SU-DHL-6 (cell line): ENCODE measurements at regions not wholly inside any gene's neighbourhood (a gene's known extent, or its start where the extent isn't known, plus 50 kb on each side); places are given as distances from the start of the nearest gene placed in this dataset.

Experiments used
- H2AFZ ChIP-seq: fragments of 200-600 bp; sonication (generic); 2 replicates; pipeline ENCODE4 v1.6.1; 2014; ENCODE audit warnings: low read depth, mild to moderate bottlenecking, moderate library complexity, mixed read lengths, antibody characterized with exemption, low read length; ENCODE audit not compliant: severe bottlenecking
- H3F3A ChIP-seq: fragments of 200-600 bp; shearing (Covaris generic); 2 replicates; pipeline ENCODE4 v1.6.0; 2016; ENCODE audit warnings: antibody characterized with exemption, mild to moderate bottlenecking; ENCODE audit not compliant: insufficient read depth
- H3K27ac ChIP-seq: fragments of 200-600 bp; sonication (generic); 2 replicates; pipeline ENCODE4 v1.5.1; 2016; ENCODE audit warnings: low read depth, mild to moderate bottlenecking, low read length, moderate library complexity, mixed read lengths
- H3K27me3 ChIP-seq: fragments of 200-600 bp; sonication (generic), shearing (Covaris generic); 2 replicates; pipeline ENCODE4 v1.6.0; 2014; ENCODE audit warnings: mild to moderate bottlenecking, low read length
- H3K36me3 ChIP-seq: fragments of 200-600 bp; sonication (generic); 2 replicates; pipeline ENCODE4 v1.6.1; 2014; ENCODE audit warnings: mild to moderate bottlenecking, low read length, mixed read lengths
- H3K4me2 ChIP-seq: fragments of 300-600, 200-600 bp; shearing (Covaris generic), sonication (generic); 2 replicates; pipeline ENCODE4 v1.6.0; 2014; ENCODE audit warnings: low read length, low read depth, mild to moderate bottlenecking; ENCODE audit not compliant: poor library complexity, severe bottlenecking
- H3K4me3 ChIP-seq: fragments of 200-600 bp; sonication (generic); 2 replicates; pipeline ENCODE4 v1.5.1; 2014; ENCODE audit warnings: antibody characterized with exemption, low read length, mild to moderate bottlenecking, mixed read lengths; ENCODE audit not compliant: insufficient read depth, poor library complexity, severe bottlenecking
- H3K79me2 ChIP-seq: fragments of 200-600 bp; sonication (generic); 2 replicates; pipeline ENCODE4 v1.6.1; 2014; ENCODE audit warnings: mild to moderate bottlenecking, low read length, moderate library complexity; ENCODE audit not compliant: insufficient read depth
- H3K9ac ChIP-seq: fragments of 200-600 bp; sonication (generic); 2 replicates; pipeline ENCODE4 v1.7.0; 2014; ENCODE audit warnings: mild to moderate bottlenecking, low read length
- H3K9me2 ChIP-seq: fragments of 200-600 bp; sonication (generic); replicated peaks from 2 replicates; pipeline ENCODE4 v1.6.1; 2014; ENCODE audit warnings: low read length; ENCODE audit not compliant: insufficient read depth
- H3K9me3 ChIP-seq: fragments of 200-600 bp; sonication (generic); 2 replicates; pipeline ENCODE4 v1.6.1; 2014; ENCODE audit warnings: low read length, mixed read lengths; ENCODE audit not compliant: insufficient read depth
- H4K20me1 ChIP-seq: fragments of 200-600 bp; sonication (generic); 2 replicates; pipeline ENCODE4 v1.6.1; 2014; ENCODE audit warnings: low read depth, mild to moderate bottlenecking, antibody characterized with exemption, low read length, moderate library complexity, mixed read lengths
- EZH2phosphoT487 ChIP-seq: fragments of 200-600 bp; sonication (generic), shearing (Covaris generic); conservative IDR thresholded peaks from 2 replicates; pipeline ENCODE4 v1.6.1; 2018; ENCODE audit warnings: mild to moderate bottlenecking, antibody characterized with exemption, low read length, moderate library complexity, mixed read lengths
- TF ChIP-seq, protein P1 (sequence below): fragments of 200-600 bp; sonication (generic); IDR thresholded peaks from one replicate; pipeline ENCODE4 v1.5.1; 2017; ENCODE audit warnings: antibody characterized with exemption, mild to moderate bottlenecking, low read length, moderate library complexity; ENCODE audit not compliant: insufficient read depth, poor library complexity, severe bottlenecking

DNA sequence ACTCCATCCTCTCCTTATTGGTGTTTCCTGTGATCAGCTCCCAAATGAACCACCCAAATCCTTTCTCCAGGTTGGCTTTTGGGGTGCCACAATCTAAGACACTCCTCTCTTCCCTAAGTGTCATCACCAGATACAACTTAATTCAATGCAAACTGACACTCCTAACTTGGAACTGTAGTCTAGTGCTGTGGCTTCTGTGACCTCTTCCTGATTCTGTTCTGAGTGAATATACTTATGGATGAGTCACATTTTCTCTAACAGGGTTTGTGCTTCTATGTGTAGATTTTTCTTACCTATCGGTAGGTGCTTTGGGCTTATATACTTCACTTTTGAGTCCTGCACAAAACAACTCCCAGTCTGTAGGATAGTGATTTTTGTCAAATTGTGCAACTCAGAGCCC is 141.3 kb upstream of the MAOA start:
- Histone ChIP-seq H3K9ac (no peak overlapping the region), H3F3A (no peaks in the 10 kb centered on the region), H3K36me3 (no peaks in the 10 kb centered on the region), H4K20me1 (no peaks in the 10 kb centered on the region), H2AFZ (no peak overlapping the region), H3K4me3 (no peak overlapping the region), H3K79me2 (no peaks in the 10 kb centered on the region), H3K4me2 (no peak overlapping the region), H3K9me2 (no peaks in the 10 kb centered on the region), H3K9me3 (no peaks in the 10 kb centered on the region), H3K27me3 (no peaks in the 10 kb centered on the region), H3K27ac (no peak overlapping the region)
- TF ChIP-seq, protein P1, sequence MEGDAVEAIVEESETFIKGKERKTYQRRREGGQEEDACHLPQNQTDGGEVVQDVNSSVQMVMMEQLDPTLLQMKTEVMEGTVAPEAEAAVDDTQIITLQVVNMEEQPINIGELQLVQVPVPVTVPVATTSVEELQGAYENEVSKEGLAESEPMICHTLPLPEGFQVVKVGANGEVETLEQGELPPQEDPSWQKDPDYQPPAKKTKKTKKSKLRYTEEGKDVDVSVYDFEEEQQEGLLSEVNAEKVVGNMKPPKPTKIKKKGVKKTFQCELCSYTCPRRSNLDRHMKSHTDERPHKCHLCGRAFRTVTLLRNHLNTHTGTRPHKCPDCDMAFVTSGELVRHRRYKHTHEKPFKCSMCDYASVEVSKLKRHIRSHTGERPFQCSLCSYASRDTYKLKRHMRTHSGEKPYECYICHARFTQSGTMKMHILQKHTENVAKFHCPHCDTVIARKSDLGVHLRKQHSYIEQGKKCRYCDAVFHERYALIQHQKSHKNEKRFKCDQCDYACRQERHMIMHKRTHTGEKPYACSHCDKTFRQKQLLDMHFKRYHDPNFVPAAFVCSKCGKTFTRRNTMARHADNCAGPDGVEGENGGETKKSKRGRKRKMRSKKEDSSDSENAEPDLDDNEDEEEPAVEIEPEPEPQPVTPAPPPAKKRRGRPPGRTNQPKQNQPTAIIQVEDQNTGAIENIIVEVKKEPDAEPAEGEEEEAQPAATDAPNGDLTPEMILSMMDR = no peak
- TF ChIP-seq EZH2phosphoT487 = no peak

DNA sequence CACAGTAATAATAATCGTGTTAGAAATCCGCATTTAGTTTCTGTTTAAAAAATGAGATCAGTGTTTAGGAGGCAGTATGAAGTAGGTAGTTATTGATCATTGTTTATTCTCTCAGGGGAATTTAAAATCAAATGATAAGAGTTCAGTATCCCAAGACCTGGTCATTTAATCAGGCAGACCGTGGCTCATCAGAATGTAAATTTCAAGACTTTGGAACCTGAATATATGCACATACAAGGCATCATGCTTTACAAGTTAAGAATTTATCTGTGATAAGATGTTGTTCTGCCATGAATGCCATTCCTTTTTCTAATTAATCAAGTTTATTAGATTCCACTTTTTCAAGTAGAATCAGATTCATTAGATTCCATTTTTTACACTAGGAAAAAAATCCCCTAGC is 133.5 kb upstream of the MAOA start:
- no peak overlapping the region for H3K27ac ChIP-seq
- no peaks in the 10 kb centered on the region for H3K79me2 ChIP-seq
- H3K4me2 ChIP-seq = no peak overlapping the region
- no peak overlapping the region for H2AFZ ChIP-seq
- TF ChIP-seq EZH2phosphoT487 = no peak
- TF ChIP-seq, protein P1 = no peak
- H3K9ac ChIP-seq = no peak overlapping the region
- H3K27me3 ChIP-seq = no peaks in the 10 kb centered on the region
- no peaks in the 10 kb centered on the region for H3K9me3 ChIP-seq
- no peaks in the 10 kb centered on the region for H3K36me3 ChIP-seq
- no peak overlapping the region for H3K4me3 ChIP-seq
- no peaks in the 10 kb centered on the region for H3K9me2 ChIP-seq
- H4K20me1 ChIP-seq = no peaks in the 10 kb centered on the region
- no peaks in the 10 kb centered on the region for H3F3A ChIP-seq

DNA sequence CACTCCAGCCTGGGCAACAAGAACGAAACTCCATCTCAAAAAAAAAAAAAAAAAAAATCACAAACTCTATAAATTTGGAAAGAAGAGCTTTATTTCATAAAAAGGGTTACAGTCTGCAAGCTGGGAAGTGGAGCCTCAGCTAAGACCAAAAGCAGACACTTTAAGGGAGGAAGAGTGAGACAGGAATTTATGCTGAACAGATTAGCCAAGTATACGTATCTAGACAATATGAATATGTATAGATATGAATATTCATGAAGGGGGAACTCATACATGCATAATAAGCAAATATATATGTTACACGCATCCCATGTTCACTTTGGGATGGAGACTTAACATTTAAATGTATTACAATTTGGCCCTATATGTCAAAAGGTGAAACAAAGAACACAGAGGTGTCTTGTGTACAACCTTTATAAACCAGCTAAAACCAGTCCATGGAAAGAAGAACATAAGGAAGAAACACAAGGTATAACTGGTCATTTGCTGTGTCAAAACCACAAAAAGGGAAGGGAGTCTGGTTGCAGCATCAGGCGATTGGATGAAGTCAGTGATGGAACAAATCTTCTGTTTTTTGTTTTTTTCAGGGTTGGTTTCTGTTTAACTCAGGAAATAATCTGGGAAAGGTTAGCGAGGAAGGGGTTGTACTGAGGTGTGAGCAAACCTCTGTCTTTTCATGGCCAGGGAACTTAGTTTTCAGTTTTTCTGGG is 130.0 kb upstream of the MAOA start:
- Histone ChIP-seq H3K27ac (no peak overlapping the region), H3K4me3 (no peak overlapping the region), H2AFZ (no peak overlapping the region), H3K4me2 (no peak overlapping the region), H3K9ac (no peak overlapping the region), H3K9me2 (no peaks in the 10 kb centered on the region), H3K9me3 (no peaks in the 10 kb centered on the region), H3K27me3 (no peaks in the 10 kb centered on the region), H3K36me3 (no peaks in the 10 kb centered on the region), H4K20me1 (no peaks in the 10 kb centered on the region), H3K79me2 (no peaks in the 10 kb centered on the region), H3F3A (no peaks in the 10 kb centered on the region)
- TF ChIP-seq, protein P1 = no peak
- TF ChIP-seq EZH2phosphoT487 = no peak
